Right atrium auricular region (tissue), 2 donors: ENCODE measurements at regions not wholly inside any gene's neighbourhood (a gene's known extent, or its start where the extent isn't known, plus 50 kb on each side); places are given as distances from the start of the nearest gene placed in this dataset.
"Not testable (repeated sequence)": the region's sequence is repeated elsewhere in the genome, so short reads cannot be mapped to it uniquely, and the experiment has no call there.

Experiments
- DNase-seq: peaks from one replicate; pipeline ENCODE4 v3.0.0-alpha.2; 2019; ENCODE audit warnings: low spot score
- H3K27ac ChIP-seq, 2 donors: fragments of 200-600 bp; sonication (generic); 1 replicate in 1 of 2; 2 replicates in 1 of 2; pipeline ENCODE4 v1.5.1; 2016 to 2019
- H3K27me3 ChIP-seq, 2 donors: fragments of 200-600 bp; sonication (generic); one replicate each; pipeline versions ENCODE4 v1.5.1 to v1.6.0; 2017 to 2019
- H3K36me3 ChIP-seq: fragments of 200-600 bp; sonication (generic); one replicate; pipeline ENCODE4 v1.5.1; 2016
- H3K4me1 ChIP-seq, 2 donors: fragments of 200-600 bp; sonication (generic); one replicate each; pipeline versions ENCODE4 v1.5.1 to v1.6.0; 2017 to 2019
- H3K4me3 ChIP-seq, 2 donors: fragments of 200-600 bp; sonication (generic); 1 replicate in 1 of 2; 2 replicates in 1 of 2; pipeline ENCODE4 v1.5.1; 2017 to 2019; ENCODE audit warnings: mild to moderate bottlenecking in 1 of 2, moderate library complexity in 1 of 2
- H3K9me3 ChIP-seq, 2 donors: fragments of 200-600 bp; sonication (generic); one replicate each; pipeline ENCODE4 v1.5.1; 2019
- TF ChIP-seq, protein P1 (sequence below), 2 donors: fragments of 200-600 bp; sonication (generic); IDR thresholded peaks; one replicate each; pipeline ENCODE4 v1.5.1; 2019; ENCODE audit warnings: antibody characterized with exemption in 2 of 2

DNA sequence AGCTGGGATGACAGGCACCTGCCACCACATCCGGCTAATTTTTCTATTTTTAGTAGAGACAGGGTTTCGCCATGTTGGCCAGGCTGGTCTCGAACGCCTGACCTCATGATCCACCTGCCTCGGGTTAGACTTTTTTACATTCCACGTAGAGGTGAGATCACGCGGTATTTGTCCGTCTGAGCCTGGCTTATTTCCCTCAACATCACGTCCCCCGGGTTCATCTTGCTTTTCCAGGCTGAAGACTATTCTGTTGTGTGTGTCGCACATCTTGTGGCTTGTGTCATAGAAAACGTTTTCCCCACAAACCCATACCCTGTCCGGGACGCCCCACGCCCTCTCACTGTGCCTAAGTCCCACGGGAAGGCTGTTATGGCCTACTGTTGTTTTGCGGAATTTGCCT, 185.3 kb downstream of the CRLF2 start:
- Histone ChIP-seq H3K36me3 (no peaks in the 10 kb centered on the region), H3K9me3 (no peaks in the 10 kb centered on the region), H3K4me1 (no peaks in the 10 kb centered on the region), H3K27me3 (no peaks in the 10 kb centered on the region), H3K4me3 (no peak overlapping the region), H3K27ac (no peak overlapping the region)
- TF ChIP-seq, protein P1, sequence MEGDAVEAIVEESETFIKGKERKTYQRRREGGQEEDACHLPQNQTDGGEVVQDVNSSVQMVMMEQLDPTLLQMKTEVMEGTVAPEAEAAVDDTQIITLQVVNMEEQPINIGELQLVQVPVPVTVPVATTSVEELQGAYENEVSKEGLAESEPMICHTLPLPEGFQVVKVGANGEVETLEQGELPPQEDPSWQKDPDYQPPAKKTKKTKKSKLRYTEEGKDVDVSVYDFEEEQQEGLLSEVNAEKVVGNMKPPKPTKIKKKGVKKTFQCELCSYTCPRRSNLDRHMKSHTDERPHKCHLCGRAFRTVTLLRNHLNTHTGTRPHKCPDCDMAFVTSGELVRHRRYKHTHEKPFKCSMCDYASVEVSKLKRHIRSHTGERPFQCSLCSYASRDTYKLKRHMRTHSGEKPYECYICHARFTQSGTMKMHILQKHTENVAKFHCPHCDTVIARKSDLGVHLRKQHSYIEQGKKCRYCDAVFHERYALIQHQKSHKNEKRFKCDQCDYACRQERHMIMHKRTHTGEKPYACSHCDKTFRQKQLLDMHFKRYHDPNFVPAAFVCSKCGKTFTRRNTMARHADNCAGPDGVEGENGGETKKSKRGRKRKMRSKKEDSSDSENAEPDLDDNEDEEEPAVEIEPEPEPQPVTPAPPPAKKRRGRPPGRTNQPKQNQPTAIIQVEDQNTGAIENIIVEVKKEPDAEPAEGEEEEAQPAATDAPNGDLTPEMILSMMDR (IDR thresholded peaks at IDR 0.05), result no peak
- DNase-seq, result no peak

DNA sequence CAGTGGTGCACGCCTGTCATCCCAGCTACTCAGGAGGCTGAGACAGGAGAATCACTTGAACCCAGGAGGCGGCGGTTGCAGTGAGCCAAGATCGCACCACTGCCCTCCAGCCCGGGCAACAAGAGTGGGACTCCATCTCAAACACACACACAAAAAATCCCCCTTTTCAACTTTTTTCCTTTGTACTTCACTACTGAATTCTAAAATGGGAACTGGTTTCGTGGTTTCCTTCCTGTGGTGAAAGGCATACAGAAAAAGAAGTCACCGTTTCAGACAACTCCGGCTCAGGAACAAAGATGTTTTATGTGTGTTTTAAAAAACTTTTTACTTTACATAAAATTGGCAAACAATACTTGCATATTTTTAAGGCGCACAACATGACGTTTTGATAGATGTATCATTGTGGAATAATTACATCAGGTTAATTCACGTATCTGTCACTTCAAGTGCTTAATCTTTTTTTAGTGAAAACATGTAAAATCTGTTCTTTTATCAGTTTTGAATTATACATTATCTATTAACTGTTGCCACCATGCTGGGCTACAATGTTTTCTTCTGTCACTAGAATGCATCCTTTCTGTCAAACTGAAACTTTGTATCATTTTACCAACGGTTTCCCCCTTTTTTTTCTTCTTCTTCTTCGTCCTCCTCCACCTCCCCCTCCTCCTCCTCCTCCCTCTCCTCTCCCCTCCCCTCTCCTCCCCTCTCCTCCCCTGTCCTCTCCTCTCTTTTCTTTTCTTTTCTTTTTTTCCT, 186.0 kb downstream of the CRLF2 start:
- H3K9me3 ChIP-seq, result peaks cover 0 to 6% of the 10 kb centered on the region in 2 donors
- no peak overlapping the region for H3K4me3 ChIP-seq
- H3K27ac ChIP-seq, result no peak overlapping the region
- no peak for DNase-seq
- no peaks in the 10 kb centered on the region for H3K36me3 ChIP-seq
- TF ChIP-seq, protein P1 (IDR thresholded peaks at IDR 0.05), result no peak
- H3K4me1 ChIP-seq, result no peaks in the 10 kb centered on the region
- no peaks in the 10 kb centered on the region for H3K27me3 ChIP-seq

DNA sequence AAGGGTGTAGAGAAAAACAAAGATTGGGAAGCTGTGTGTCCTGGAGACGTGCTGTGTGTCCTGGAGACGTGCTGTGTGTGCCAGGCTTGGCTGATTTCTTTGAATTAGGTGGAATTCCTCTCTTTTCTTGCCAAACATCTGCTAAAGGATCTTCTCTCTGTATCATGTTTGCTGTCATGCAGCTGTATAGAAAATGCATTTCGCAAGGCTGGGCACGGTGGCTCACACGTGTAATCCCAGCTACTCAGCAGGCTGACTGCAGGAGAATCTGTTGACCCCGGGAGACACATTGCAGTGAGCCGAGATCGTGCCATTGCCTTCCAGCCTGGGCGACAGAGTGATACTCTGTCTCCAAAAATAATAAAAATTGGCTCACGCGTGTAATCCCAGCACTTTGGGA, 187.0 kb downstream of the CRLF2 start:
- Histone ChIP-seq H3K4me1 (no peaks in the 10 kb centered on the region), H3K9me3 (peaks cover 0 to 15% of the 10 kb centered on the region in 2 donors), H3K4me3 (no peak overlapping the region), H3K27ac (no peak overlapping the region), H3K27me3 (no peaks in the 10 kb centered on the region), H3K36me3 (no peaks in the 10 kb centered on the region)
- TF ChIP-seq, protein P1 (IDR thresholded peaks at IDR 0.05), result no peak
- no peak for DNase-seq

GRCh38 chrX:1023676-1024075, 188.8 kb downstream of the CRLF2 start:
- TF ChIP-seq, protein P1 (IDR thresholded peaks at IDR 0.05), result no peak
- H3K4me3 ChIP-seq, result no peak overlapping the region
- H3K36me3 ChIP-seq, result no peaks in the 10 kb centered on the region
- DNase-seq, result no peak
- H3K27ac ChIP-seq, result no peak overlapping the region
- H3K27me3 ChIP-seq, result no peaks in the 10 kb centered on the region
- H3K9me3 ChIP-seq, result peaks cover 0 to 15% of the 10 kb centered on the region in 2 donors
- no peaks in the 10 kb centered on the region for H3K4me1 ChIP-seq

- H3K27me3 ChIP-seq, H3K36me3 ChIP-seq, DNase-seq, H3K27ac ChIP-seq, H3K4me1 ChIP-seq, H3K4me3 ChIP-seq: not testable (repeated sequence)
- peaks cover 0 to 15% of the 10 kb centered on the region in 2 donors for H3K9me3 ChIP-seq
Observed at GRCh38 chrX:1021314-1021993, 191.0 kb downstream of the CRLF2 start.

- no peak overlapping the region for H3K27ac ChIP-seq
- TF ChIP-seq, protein P1 (IDR thresholded peaks at IDR 0.05), result no peak
- H3K27me3 ChIP-seq, result no peaks in the 10 kb centered on the region
- H3K4me1 ChIP-seq, result no peaks in the 10 kb centered on the region
- peaks cover 0 to 15% of the 10 kb centered on the region in 2 donors for H3K9me3 ChIP-seq
- no peak for DNase-seq
- no peaks in the 10 kb centered on the region for H3K36me3 ChIP-seq
- H3K4me3 ChIP-seq, result no peak overlapping the region
Observed at GRCh38 chrX:1020634-1021166, 191.7 kb downstream of the CRLF2 start.

DNA sequence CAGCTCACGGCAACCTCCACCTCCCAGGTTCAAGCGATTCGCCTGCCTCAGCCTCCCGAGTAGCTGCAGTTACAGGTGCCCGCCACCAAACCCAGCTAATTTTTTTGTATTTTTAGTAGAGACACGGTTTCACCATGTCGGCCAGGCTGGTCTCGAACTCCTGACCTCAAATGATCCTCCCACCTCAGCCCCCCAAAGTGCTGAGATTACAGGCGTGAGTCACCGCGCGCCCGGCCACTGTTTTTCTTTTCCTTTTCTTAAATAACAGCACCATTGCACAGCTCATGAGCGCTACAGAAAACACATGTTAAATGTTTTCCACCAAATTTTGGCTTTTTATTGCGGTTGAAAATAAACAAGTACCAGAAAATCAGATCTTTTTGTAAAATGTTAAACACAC, 195.5 kb downstream of the CRLF2 start:
- peaks cover 0 to 14% of the 10 kb centered on the region in 2 donors for H3K9me3 ChIP-seq
- H3K4me1 ChIP-seq, H3K36me3 ChIP-seq, H3K27me3 ChIP-seq, DNase-seq, H3K4me3 ChIP-seq, H3K27ac ChIP-seq: not testable (repeated sequence)

DNA sequence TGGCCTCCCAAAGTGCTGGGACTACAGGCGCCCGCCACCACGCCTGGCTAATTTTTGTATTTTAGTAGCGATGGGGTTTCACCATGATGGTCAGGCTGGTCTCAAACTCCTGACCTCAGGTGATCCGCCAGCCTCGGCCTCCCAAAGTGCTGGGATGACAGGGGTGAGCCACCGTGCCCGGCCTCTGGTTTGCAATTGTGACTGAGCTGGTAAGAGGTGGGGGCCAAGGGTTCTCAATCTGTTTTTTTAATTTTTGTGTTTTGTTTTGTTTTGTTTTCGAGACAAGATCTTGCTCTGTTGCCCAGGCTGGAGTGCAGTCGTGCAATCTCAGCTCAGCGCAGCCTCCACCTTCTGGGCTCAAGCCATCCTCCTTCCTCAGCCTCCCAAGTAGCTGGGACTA, 196.2 kb downstream of the CRLF2 start:
- H3K27me3 ChIP-seq, H3K36me3 ChIP-seq, H3K4me1 ChIP-seq, H3K4me3 ChIP-seq, DNase-seq, H3K9me3 ChIP-seq, H3K27ac ChIP-seq: not testable (repeated sequence)
